ENCODE measurements at regions not wholly inside any gene's neighbourhood (a gene's known extent, or its start where the extent isn't known, plus 50 kb on each side); places are given as distances from the start of the nearest gene placed in this dataset.
"Not testable (repeated sequence)": the region's sequence is repeated elsewhere in the genome, so short reads cannot be mapped to it uniquely, and the experiment has no call there.

DNA sequence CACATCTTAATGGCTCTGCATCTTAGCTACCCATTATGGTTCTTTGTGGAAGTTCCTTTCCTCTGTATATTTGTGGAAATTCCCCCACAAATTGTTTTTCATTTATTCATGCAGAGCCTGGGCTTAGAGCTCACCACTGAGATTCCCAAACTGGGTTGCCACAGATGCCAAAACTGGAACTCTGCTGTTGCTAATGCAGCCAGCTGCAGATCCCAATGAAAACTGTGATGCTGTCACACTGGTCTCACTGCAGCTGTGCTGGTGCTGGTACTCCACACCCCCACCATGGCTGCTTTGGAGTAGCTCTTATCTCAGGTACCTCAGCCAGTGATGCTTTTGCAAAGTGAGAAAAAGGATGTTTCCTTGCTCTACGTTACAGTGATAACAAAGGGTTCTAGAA, 87.7 kb downstream of the DCK start:
- no peak for DNase-seq

DNA sequence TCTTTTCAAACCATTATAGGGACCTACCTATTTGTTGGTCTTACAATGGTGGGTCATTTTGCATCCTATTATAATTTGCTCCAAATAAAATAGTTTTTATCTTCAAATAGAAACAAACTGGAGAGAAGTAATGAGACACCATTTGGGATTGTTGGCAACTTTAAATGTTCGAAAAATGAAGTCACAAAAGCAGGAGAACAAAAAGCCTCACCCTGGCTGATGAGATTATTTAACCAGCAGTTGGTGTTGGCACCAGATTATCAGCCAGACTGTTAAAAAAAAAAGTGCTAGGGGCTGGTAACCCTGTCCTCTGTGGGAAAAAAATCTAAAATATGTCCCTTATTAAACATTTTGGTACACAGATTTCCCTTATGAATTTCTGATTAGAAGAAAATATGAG, 100.3 kb downstream of the DCK start:
- no peak for DNase-seq

DNA sequence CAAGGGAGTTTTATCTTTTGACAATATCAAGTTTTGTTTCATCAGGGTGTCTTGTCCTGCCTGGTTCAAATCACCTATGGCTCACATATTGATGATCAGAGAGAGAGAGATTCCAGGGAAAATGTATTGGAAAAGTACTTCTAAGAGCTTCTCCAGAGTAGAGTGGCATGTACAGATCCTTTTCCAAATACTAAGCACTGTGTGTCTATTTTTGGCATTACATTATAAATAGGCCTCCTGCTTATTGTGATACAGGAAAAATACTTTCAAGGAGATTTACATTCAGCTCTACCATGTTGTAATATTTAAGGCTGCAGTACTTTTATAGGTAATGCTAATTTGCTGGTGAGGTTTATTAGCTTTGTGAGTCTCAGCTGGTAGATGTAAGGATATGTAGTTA, 100.8 kb downstream of the DCK start:
- no peak for DNase-seq

DNA sequence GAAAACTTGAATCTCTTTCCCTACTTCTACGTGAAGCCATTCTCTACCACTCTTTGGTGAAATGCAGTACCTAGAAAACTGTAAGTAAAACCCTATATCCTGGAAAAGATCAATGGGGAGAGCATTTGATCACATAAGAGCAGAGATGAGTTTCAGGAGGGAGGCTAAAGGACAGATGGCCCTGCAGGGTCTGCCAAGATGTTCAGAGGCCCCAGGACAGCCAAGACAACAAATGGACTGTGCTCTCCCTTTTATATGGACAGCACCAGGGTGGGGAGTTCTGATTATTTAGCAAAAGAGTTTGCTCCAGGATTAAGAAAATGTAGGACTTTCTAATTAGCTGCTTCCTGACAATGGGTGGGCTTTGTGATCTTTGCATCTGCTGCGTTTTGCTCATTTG, 101.7 kb downstream of the DCK start:
- DNase-seq: no peak

DNA sequence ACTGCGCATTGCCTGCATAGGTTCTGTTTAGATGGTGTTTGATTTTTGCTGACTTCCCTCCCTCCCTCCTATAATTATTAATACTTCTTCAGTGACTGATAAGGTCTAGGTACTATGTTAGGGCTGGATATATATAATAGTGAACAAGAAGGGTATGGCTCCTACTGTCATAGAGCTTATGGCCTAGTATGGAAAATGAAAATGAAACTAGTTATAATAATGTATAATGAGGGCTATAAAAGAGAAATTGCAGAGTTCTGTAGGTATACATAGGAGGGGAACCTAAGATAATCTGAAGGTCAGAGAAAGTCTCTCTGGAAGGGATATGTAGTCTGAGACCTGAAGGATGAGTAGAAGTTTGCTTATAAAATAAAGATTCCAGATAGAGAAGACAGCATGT, 102.1 kb downstream of the DCK start:
- DNase-seq: no peak

DNA sequence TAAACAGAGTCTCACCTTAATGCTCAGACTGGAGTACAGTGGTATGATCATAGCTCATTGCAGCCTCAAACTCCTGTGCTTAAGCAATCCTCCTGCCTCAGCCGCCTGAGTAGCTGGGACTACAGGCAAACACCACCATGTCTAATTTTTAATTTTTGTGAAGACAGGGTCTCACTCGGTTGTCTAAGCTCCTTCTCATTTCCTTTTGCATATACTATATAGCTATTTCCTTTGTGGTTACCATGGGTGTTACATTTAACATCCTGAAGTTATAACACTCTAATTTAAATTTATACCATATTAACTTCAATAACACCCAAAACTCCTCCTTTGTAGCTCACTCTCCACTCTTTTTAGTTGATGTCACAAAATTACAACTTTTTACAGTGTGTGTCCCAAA, 114.3 kb downstream of the DCK start:
- DNase-seq: no peak

DNA sequence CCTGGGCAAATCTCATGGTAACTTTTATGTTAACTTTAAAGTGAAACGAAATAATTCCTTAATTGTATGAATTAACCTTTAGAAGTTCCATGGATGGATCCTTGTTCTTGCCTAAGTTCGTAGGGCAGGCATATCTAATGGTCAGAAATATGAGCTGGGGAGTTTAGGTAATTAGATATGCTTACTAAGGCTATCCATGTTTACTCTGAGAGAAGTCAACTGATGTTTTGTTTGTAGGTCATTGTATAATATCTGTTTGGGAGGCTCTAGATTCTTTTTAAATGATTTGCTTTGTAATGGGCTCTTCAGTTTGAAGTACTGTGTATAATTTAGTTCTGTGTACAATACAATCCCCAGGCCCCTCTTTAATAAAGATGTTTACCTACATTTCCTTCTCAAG, 117.0 kb downstream of the DCK start:
- DNase-seq: no peak

DNA sequence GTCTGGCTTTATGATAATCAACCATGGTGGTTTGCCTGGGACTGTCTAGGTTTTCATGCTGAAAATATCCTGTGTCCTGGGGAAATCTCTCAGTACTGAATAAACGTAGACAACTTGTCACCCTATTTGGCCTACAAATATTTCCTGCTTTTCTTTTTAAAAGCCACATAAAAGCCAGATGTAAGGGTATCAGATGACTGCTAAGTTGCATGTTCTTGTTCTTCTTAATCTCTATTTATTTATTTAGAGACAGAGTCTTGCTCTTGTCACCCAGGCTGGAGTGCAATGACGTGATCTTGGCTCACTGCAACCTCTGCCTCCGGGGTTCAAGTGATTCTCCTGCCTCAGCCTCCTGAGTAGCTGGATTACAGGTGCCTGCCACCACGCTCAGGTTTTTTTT, 117.7 kb downstream of the DCK start:
- not testable (repeated sequence) for DNase-seq

DNA sequence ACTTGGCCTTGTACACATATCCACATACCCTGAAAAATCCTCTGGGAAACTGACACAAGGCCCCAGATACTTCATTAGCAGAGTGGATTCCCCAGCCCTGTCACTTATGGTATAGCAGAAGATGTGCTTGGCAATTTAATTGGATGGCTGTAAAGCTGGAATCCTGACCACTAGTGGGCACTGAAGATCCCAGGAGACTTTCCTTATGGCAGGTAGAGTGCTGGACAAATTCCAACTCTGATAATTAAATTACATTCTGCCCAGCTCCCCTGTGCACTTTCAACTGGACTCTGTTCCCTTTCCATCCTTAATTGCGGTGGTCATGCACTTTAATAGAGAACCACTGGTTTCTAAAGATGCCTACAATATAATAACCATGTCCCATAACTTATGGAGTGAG, 119.8 kb downstream of the DCK start:
- DNase-seq: no peak

DNA sequence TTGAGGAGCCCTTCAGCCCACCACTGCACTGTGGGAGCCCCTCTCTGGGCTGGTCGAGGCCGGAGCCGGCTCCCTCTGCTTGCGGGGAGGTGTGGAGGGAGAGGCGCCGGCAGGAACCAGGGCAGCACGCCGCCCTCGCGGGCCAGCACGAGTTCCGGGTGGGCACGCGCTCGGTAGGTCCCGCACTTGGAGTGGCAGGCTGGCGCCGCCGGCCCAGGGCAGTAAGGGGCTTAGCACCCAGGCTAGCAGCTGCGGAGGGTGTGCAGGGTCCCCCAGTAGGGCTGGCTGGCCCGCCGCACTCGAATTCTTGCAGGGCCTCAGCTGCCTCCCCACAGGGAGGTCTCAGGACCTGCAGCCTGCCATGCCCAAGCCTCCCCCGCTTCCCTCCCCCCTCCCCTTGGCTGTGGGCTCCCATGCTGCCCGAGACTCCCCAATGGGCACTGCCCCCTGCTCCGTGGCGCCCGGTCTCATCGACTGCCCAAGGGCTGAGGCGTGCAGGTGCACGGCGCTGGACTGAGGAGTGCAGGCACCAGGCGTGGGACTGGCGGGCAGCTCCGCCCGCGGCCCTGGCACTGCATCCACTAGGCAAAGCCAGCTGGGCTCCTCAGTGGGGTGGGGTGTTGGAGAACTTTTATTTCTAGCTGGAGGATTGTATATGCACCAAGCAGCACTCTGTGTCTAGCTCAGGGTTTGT, 127.5 kb downstream of the DCK start:
- DNase-seq: no peak

DNA sequence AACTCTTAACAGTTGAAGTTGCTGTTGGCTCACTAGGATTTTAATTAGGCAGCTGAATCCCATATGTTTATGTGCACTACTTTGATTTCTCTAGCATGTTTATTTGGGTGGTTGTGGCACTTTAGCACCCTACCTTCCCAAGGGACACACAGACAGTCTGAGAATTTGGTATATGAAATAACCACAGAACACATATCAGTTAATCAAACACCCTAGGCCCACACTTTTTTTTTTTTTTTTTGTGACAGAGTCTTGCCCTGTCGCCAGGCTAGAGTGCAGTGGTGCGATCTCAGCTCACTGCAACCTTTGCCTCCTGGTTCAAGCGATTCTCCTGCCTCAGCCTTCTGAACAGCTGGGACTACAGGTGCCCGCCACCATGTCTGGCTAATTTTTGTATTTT, 130.5 kb downstream of the DCK start:
- no peak for DNase-seq

DNA sequence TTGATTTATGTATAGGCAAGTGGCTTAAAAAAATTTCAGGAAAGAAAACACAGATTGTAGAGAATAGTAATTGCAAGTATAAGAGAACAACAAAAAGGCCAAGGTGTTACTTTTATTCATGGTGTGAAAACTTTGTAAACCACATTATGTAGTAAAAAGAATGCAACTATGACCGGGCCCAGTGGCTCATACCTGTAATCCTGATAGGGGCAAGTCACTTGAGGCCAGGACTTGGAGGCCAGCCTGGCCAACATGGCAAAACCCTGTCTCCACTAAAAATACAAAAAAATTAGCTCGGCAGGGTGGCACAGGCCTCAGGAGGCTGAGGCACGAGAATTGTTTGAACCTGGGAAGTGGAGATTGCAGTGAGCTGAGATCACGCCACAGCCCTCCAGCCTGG, 131.7 kb downstream of the DCK start:
- no peak for DNase-seq

DNA sequence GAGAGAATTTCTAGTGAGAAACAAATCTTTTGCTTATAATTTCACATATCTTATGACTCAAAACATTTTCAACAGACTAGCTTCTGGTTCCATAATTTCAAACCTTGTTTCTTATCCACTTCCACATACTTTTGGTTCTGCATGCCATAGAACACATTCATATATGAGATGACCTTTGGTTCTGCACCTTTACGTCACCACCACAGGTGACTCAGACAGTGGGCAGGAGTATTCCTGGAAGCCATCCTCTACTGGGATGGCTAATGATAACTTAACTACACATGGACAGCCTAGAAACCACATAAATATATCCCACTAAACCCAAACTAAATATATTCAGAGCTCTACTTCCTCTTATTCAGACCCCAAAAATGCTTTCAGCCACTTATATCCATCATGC, 133.3 kb downstream of the DCK start:
- DNase-seq: no peak

DNA sequence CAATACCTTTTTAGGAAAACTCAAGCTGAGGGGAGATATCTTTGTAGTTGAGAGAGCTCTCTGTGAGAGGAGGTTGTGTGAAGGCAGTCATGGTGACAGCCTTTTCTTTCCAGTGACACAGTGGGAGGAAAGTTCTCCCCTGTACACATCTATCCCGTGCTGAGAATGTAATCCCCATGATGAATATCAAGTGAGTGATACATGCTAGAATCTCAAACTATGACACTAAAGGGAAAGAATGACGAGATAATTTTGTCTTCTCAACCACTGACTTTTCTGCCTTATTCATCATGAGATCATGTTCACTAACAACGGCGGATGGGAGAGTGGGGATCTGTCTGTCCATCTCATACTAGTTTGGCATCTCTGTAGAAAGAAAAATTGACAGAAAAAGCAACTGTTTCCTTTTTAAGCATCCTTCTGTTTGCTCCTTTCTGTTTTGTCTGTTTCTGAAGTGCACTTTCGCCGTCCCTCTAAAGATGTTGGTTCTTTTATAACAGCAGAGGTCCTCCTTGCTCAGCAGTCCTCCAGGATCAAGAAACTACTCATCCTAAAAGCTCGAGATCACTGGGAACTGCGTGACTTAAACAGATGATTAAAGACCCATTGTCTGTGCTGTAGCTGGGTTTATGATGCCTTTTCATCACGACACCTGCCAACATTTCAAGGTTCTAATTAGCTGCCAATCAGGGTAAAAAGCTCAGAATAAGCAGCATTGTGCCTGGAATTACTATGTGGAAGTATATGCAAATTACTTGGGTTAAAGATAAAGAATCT, 137.6 kb downstream of the DCK start:
- DNase-seq: no peak

DNA sequence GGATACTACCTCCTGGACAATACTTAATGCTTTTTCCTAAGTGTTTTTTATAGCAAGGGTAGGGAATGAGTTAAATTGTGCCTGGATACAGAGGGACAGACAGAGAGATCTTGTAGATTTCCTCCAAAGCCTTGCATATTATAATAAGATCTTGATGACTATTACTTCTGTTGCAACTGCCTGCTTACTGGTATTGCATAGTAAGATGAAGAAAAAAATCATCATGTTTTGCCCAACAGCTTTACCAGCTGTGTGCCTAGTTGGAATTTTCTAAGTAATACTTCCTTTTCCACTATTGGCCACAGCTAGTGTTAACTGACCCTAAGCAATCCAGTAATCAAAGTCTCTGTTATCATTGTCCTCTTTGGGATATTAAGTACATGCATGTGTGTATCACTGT, 139.0 kb downstream of the DCK start:
- no peak for DNase-seq

DNA sequence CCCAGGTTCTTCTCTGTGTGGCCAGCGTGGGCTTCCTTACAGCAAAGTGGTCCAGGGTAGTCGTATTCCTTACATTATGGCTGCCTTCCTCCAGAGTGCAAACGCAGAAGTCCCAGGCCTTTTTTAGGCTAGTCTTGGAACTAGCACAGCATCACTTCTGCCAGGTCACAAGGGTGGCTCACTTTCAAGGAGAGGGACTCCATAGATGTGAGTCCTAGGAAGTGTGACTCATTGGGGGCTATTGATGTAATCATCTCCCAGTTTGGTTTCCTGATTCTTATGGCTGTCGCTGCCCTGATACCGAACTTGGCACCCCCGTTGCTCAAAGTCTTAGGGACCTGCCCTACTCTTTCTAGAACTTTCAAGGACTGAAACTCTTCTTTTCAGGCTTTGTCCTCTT, 140.0 kb downstream of the DCK start:
- no peak for DNase-seq

DNA sequence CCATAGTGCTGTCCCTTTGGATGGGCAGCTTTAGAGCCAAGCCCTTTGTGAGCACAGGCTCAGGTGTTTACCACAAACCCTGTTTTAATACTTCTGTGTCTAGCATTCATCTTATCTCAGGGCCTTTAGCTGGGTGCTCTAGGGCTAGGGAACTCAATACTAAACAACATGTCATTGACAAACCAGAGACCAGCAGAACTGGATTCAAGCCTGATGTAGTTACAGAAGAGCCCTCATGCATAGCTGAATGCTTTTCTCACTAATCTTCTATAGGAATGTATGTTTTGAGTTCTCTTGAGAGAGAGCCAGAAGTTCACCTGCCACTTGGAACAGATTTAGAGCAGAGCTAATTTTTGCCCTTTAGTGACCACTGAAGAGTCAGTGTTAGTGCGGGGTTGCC, 142.6 kb downstream of the DCK start:
- DNase-seq: no peak

DNA sequence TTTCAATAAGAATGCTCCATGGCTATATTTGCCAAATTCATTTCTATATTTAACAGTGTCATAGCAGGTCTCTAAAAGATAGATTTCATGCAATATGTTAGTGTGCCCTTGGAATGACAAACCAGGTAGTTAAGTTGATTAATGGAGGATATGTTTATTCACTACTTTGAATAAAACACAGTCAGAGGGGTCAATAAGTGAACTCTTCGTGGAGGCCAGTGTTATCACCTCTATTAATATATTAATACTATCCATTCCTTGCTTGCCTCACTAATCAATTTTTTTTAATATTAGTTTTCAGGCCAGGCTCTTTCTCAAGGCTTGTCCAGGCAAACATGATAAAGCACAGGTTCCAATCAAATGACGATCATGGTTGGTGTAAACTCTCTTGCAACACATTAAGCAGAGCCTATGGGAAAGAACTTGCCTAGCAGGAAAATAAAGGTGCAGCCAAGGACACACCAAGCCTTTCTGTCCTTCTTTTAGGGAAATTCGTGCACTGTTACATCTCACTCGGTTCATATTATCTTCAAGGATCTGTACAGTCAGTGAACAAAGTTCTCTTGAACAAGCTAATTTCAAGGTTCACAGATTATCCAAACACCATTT, 144.7 kb downstream of the DCK start:
- DNase-seq: no peak

DNA sequence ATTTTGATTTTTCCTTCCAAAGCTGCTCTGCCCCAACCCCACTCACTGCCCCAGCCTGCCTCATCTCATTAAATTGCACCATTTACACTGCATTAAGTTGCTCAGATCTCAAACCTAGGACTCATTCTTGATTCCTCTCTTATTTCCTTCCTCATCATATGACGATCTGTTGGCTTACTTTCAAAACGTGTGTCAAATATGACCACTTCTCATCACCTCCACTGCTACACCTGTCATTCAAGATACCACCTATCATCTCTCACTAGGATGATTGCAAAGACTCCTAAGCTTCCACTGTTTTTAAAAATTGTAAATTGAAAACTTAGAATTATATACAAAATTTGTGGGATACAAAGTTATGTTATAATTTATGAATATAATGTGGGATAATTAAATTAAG, 147.1 kb downstream of the DCK start:
- DNase-seq: no peak

DNA sequence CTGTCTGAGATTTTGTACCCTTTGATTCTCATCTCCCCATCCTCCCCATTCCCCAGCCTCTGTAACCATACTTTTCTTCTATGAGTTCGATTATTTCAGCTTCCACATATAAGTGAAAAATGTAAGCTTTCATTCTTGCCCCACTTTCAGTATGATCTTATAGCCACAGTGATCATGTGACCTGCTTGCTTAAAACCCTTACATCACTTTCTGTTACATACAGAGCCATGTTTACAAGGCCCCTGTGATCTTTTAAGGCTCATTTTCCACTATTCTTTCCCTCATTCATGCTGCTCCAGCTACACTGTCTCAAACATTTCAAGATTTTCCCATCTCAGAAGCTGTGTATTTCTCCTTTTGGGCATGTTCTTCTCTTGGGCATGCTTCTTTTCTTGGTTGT, 147.7 kb downstream of the DCK start:
- DNase-seq: no peak

DNA sequence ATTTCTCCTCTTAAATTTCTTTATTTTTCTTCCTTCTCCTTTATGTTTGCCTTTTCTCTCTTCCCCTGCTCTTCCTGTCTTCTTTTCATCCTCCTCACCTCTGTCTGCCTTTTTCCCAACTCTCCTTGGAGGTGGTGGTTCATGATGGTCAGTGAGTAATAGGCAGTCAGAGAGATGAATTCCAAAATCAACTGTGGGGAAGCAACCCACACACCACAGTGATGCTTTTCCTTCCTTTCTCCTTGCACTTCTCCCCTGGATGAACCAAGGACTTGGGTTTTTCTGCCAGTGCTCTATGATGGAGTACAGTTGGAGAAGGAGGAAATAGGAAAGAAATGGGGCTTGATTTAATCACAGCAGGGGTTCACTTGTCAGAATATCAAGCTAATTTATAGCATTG, 153.8 kb downstream of the DCK start:
- DNase-seq: no peak

DNA sequence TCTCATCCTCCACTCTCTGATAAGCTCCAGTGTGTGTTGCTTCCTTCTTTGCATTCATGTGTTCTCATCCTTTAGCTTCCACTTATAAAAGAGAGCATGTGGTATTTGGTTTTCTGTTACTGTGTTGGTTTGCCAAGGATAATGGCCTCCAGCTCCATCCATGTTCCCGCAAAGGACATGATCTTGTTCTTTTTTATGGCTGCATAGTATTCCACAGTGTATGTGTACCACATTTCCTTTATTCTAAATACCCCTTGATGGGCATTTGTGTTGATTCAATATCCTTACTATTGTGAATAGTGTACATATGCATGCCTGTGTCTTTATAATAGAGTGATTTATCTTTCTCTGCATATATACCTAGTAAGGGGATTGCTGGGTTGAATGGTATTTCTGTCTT, 155.1 kb downstream of the DCK start:
- DNase-seq: no peak

DNA sequence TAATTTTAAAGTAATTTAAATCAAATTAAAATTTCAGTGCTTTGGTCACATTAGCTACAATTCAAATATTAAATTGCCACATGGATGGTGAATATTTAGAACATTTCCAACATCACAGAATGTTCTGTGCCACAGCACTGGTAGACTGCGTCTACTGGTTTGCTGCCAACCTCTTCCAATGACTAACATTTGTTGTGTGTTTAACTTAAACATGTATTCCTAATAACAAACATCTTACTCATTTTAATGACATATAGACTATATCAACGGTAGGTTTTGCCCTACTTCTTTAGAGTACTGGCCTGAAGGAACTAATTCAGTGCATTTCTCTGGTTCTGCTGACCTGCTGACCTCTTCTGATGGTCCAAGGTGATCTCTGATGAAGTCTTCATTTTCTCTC, 157.6 kb downstream of the DCK start:
- DNase-seq: no peak

DNA sequence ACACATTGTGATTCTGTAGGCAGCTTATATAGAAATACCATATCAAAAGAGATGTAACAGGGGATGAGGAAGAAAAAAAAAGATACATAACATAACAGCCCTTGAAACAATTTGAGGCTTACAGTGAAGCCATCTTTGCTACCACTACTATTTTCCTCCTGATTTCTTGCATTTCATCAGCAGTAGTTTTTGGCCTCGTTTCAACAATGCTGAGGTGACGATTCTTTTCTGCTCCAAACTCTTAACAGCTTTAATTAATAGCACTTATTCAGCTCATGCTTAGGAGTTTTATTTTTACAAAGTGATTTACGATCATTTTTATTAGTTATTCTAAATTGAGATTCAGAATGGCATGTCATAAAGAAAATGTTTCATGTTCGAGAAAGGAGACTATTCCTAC, 163.2 kb downstream of the DCK start:
- DNase-seq: no peak

DNA sequence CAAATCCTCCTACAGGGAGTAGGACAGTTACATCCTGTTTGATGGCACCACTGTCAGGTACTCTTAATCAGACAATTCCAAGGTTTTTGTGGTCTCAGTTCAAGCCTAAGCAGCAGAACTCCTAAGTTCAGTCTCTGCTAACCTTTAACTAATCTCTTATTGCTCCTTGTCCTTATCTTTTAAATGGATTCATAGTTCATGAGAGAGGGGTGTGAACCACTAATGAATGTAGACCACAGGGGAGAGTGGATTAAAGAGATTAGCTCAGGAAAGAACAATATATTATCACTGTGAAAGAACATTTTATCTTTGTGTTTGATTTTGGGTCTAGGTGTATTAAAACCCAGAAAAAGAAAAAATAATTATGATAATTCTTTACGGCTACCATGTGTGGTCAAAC, 168.9 kb downstream of the DCK start:
- no peak for DNase-seq

All from AML-193 (cell line).